Naive thymus-derived CD4-positive, alpha-beta T cell (primary cell): ENCODE measurements at regions not wholly inside any gene's neighbourhood (a gene's known extent, or its start where the extent isn't known, plus 50 kb on each side); places are given as distances from the start of the nearest gene placed in this dataset.
A peak's percentile ranks its signal among the peaks of the same experiment; 100 is the strongest.
"Not testable (repeated sequence)": the region's sequence is repeated elsewhere in the genome, so short reads cannot be mapped to it uniquely, and the experiment has no call there.

Experiments
- ATAC-seq: fragments of 150-1000 bp; cut with Tn5 transposase; 2 replicates; pipeline ENCODE4 v1.10.0; 2021; ENCODE audit warnings: mild to moderate bottlenecking, moderate library complexity
- CTCF ChIA-PET: fragments of 350-600 bp; sonication (Branson Sonifier 250); formaldehyde crosslinking; loops from one replicate; lab custom pipeline; 2021; ENCODE audit warnings: antibody characterized with exemption; lab: Charles Lee
- POLR2A ChIA-PET: fragments of 350-600 bp; sonication (Branson Sonifier 250); formaldehyde crosslinking; loops from one replicate; lab custom pipeline; 2021; ENCODE audit warnings: antibody characterized with exemption, inconsistent platforms; lab: Charles Lee
- DNase-seq, 9 donors: peaks; one replicate each; pipeline versions ENCODE4 v3.0.0 to v3.0.0-alpha.2; 2020 to 2022; ENCODE audit warnings: mixed read lengths in 1 of 9
- H3K27ac ChIP-seq: one replicate; pipeline ENCODE4 v1.7.0; 2013; ENCODE audit warnings: mild to moderate bottlenecking, low read depth, low read length, moderate library complexity
- H3K27me3 ChIP-seq, 2 donors: one replicate each; pipeline ENCODE4 v1.7.0; 2013; ENCODE audit warnings: low read length in 2 of 2, mild to moderate bottlenecking in 2 of 2, moderate library complexity in 2 of 2; ENCODE audit not compliant: control insufficient read depth in 2 of 2, insufficient read depth in 2 of 2
- H3K36me3 ChIP-seq, 3 experiments: 1 replicate in 2 of 3; 2 replicates in 1 of 3; pipeline ENCODE4 v1.7.0; 2013; ENCODE audit warnings: low read length in 3 of 3, mild to moderate bottlenecking in 3 of 3, moderate library complexity in 1 of 3; ENCODE audit not compliant: insufficient read depth in 3 of 3, control insufficient read depth in 2 of 3
- H3K4me1 ChIP-seq, 2 donors: one replicate each; pipeline ENCODE4 v1.7.0; 2013; ENCODE audit warnings: low read length in 2 of 2, mild to moderate bottlenecking in 2 of 2, moderate library complexity in 1 of 2; ENCODE audit not compliant: control insufficient read depth in 2 of 2, insufficient read depth in 2 of 2
- H3K4me3 ChIP-seq: 2 replicates; pipeline ENCODE4 v1.7.0; 2013; ENCODE audit warnings: mild to moderate bottlenecking, low read length
- H3K9me3 ChIP-seq, 3 experiments: 1 replicate in 2 of 3; 2 replicates in 1 of 3; pipeline ENCODE4 v1.7.0; 2013; ENCODE audit warnings: low read length in 3 of 3; ENCODE audit not compliant: control insufficient read depth in 2 of 3
- H3K27ac Mint-ChIP-seq, 9 donors: one replicate each; pipeline ENCODE4 v1.8.0; 2020 to 2022; ENCODE audit warnings: mixed read lengths in 9 of 9, mild to moderate bottlenecking in 8 of 9, moderate library complexity in 5 of 9, inconsistent platforms in 2 of 9
- H3K27me3 Mint-ChIP-seq, 5 donors: one replicate each; pipeline ENCODE4 v1.8.0; 2021 to 2022; ENCODE audit warnings: mixed read lengths in 5 of 5, mild to moderate bottlenecking in 1 of 5
- H3K36me3 Mint-ChIP-seq, 5 donors: one replicate each; pipeline ENCODE4 v1.8.0; 2020 to 2022; ENCODE audit warnings: mixed read lengths in 5 of 5, mild to moderate bottlenecking in 3 of 5, inconsistent platforms in 1 of 5
- H3K4me1 Mint-ChIP-seq, 7 donors: one replicate each; pipeline ENCODE4 v1.8.0; 2020 to 2022; ENCODE audit warnings: mixed read lengths in 7 of 7, mild to moderate bottlenecking in 3 of 7, inconsistent platforms in 1 of 7
- H3K4me3 Mint-ChIP-seq, 10 donors: one replicate each; pipeline ENCODE4 v1.8.0; 2020 to 2022; ENCODE audit warnings: mild to moderate bottlenecking in 10 of 10, mixed read lengths in 10 of 10, moderate library complexity in 6 of 10, inconsistent platforms in 2 of 10
- H3K9me3 Mint-ChIP-seq, 11 donors: one replicate each; pipeline ENCODE4 v1.8.0; 2020 to 2022; ENCODE audit warnings: mixed read lengths in 11 of 11, mild to moderate bottlenecking in 4 of 11, inconsistent platforms in 1 of 11, moderate library complexity in 1 of 11
- intact Hi-C, 2 donors: fragments of 100-400 bp; cut with micrococcal nuclease; formaldehyde crosslinking; loops; one replicate each; pipeline ENCODE4 v1.15.1; 2023

DNA sequence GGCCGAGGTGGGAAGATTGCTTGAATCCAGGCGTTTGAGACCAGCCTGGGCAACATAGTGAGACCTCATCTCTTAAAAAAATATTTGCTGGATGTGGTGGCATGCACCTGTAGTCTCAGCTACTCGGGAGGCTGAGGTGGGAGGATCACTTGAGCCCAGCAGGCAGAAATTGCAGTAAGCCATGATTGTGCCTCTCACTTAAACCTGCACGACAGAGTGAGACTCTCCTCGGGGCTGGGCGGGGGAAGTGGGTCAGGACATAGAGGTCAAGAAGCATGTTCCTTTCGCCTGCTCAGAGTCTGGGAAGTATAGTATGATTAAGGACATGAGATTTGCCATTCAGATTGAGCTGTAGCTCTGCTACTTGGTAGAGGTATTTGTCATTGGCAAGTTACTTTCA, 52.3 kb downstream of the SEPTIN7 start:
- Mint-ChIP-seq H3K36me3 (peaks cover 5 to 42% (median 38%) of the 10 kb centered on the region in 5 donors), H3K4me1 (peaks cover 27 to 92% (median 73%) of the 10 kb centered on the region in 7 donors), H3K27ac (peak overlapping the region in 3 of 9 donors; percentile 34 to 52 (median 48)), H3K4me3 (peak overlapping the region in 1 of 10 donors; percentile 27)
- H3K9me3 ChIP-seq, H3K27me3 Mint-ChIP-seq, H3K9me3 Mint-ChIP-seq, H3K27me3 ChIP-seq, H3K4me3 ChIP-seq, H3K36me3 ChIP-seq, ATAC-seq, H3K27ac ChIP-seq, CTCF ChIA-PET, POLR2A ChIA-PET, DNase-seq, H3K4me1 ChIP-seq: not testable (repeated sequence)
- intact Hi-C loops, result loop anchor here in 1 of 2 donors (10.0 kb wide), 1 partner anchor 48 kb away; the partner anchor contains the start of gene SEPTIN7

DNA sequence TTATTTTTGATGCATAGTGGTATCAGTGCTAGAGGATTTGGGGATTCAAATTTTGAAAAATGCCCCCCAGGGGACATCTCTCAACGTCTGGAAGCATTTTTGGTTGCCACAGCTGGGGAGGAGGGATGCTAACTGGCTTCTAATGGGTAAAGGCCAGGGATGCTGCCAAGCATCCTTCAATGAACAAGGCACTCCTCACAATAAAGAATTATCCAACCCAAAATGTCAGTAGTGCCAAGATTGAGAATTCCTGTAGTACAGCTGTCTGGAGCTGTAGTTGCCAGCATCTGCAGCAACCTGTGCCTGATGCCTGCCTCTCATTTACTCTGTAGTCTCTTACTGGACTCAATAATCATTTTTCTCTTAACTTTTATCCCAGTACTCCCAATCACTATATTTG, 53.5 kb downstream of the SEPTIN7 start:
- H3K27me3 ChIP-seq, result no peaks in the 10 kb centered on the region
- no peaks in the 10 kb centered on the region for H3K9me3 ChIP-seq
- Mint-ChIP-seq H3K36me3 (peaks cover 5 to 41% (median 34%) of the 10 kb centered on the region in 5 donors), H3K4me3 (peak overlapping the region in 2 of 10 donors; percentile 5 to 23), H3K27me3 (no peaks in the 10 kb centered on the region), H3K27ac (peak overlapping the region in 1 of 9 donors; percentile 22), H3K4me1 (peaks cover 28 to 89% (median 70%) of the 10 kb centered on the region in 7 donors), H3K9me3 (peaks cover 0 to 4% (median 0%) of the 10 kb centered on the region in 11 donors)
- no peak overlapping the region for H3K27ac ChIP-seq
- POLR2A ChIA-PET, result interaction anchor here (0.5 kb wide), 1 partner anchor 216 kb away, joined by 3 read pairs; no protein-coding TSS in a partner anchor
- no peak for ATAC-seq
- peaks cover 0 to 1% of the 10 kb centered on the region in 2 donors for H3K4me1 ChIP-seq
- peaks cover 0 to 3% (median 0%) of the 10 kb centered on the region in 3 experiments for H3K36me3 ChIP-seq
- DNase-seq, result no peak
- no peak overlapping the region for H3K4me3 ChIP-seq
- intact Hi-C loops, result loop anchor here (2.0 to 10.0 kb wide), 2 partner anchors 16 to 50 kb away; partner anchors contain the start of gene SEPTIN7 (in 1 of the 2)
- CTCF ChIA-PET, result no interaction called here

DNA sequence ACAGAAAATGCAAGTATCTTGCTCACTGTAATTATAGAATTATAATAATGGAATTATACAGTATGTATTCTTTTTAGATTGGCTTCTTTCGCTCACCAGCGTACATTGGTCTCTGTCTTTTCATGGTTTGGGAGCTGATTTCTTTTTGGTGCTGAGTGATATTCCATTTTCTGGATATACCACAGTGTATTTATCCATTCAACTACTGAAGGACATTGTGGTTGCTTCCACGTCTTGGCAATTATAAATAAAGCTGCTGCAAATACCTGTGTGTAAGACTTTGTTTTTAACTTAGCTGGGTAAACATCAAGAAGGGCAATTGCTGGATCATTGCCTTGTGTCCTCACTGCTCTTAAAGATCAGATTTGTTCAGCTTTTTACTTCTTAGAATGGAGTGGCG, 55.3 kb downstream of the SEPTIN7 start:
- Histone ChIP-seq H3K4me3 (no peak overlapping the region), H3K27me3 (no peaks in the 10 kb centered on the region), H3K27ac (no peak overlapping the region), H3K36me3 (peaks cover 0 to 3% (median 0%) of the 10 kb centered on the region in 3 experiments), H3K4me1 (peaks cover 0 to 6% of the 10 kb centered on the region in 2 donors), H3K9me3 (no peaks in the 10 kb centered on the region)
- no peak for ATAC-seq
- Mint-ChIP-seq H3K9me3 (peaks cover 0 to 4% (median 0%) of the 10 kb centered on the region in 11 donors), H3K27ac (peak overlapping the region in 1 of 9 donors; percentile 34), H3K4me1 (peaks cover 32 to 93% (median 74%) of the 10 kb centered on the region in 7 donors), H3K27me3 (no peaks in the 10 kb centered on the region), H3K4me3 (peak overlapping the region in 2 of 10 donors; percentile 0 to 34), H3K36me3 (peaks cover 5 to 43% (median 30%) of the 10 kb centered on the region in 5 donors)
- no peak for DNase-seq
- ChIA-PET POLR2A (no interaction called here), CTCF (no interaction called here)
- intact Hi-C loops, result loop anchor here in 1 of 2 donors (10.0 kb wide), 1 partner anchor 51 kb away; the partner anchor contains the start of gene SEPTIN7

DNA sequence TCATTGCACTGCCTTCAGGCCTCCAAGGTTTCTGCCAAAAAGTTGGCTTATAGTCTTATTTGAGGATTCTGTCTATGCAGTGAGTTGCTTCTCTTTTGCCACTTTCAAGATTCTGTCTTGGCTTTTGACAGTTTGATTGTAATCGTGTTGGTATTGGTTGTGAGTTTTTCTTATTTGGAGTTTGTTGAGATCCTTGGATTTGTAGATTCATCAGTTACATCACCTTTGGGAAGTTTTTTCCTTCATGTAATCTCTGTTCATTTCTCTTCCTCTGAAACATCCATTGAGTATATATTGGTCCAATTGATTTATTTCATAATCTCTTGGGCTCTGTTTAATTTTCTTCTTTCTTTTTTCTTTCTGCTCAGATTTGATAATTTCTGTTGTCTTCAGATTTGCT, 59.8 kb downstream of the SEPTIN7 start:
- Mint-ChIP-seq H3K9me3 (peaks cover 0 to 4% (median 0%) of the 10 kb centered on the region in 11 donors), H3K36me3 (peaks cover 5 to 39% (median 25%) of the 10 kb centered on the region in 5 donors), H3K4me3 (peak overlapping the region in 1 of 10 donors; percentile 22), H3K27me3 (no peaks in the 10 kb centered on the region), H3K27ac (peak overlapping the region in 7 of 9 donors; percentile 10 to 75 (median 42)), H3K4me1 (peaks cover 23 to 79% (median 63%) of the 10 kb centered on the region in 7 donors)
- H3K4me1 ChIP-seq, result peaks cover 0 to 6% of the 10 kb centered on the region in 2 donors
- no peak overlapping the region for H3K27ac ChIP-seq
- CTCF ChIA-PET, result no interaction called here
- H3K27me3 ChIP-seq, result no peaks in the 10 kb centered on the region
- H3K4me3 ChIP-seq, result no peak overlapping the region
- ATAC-seq (no peak), DNase-seq (no peak)
- POLR2A ChIA-PET, result no interaction called here
- H3K9me3 ChIP-seq, result no peaks in the 10 kb centered on the region
- peaks cover 0 to 14% (median under 1%) of the 10 kb centered on the region in 3 experiments for H3K36me3 ChIP-seq
- intact Hi-C loops, result no loop called here

DNA sequence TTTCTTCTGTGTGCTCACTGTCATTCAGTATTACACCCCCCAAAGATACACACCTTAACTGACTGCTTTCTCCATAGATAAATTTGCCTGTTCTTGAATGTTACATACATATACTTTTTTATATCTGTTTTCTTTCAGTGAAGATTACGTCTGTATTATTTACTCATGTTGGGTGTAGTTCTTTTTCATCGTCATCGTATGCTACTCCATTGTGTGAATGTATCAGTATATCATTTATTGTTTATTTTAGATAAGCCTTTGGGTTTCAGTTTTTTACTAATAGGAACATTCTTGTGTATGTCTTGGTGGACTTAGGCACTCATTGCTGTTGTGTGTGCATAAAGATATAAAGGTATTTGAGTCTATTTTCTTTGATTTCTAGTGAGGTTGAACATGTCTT, 64.4 kb downstream of the SEPTIN7 start:
- DNase-seq (no peak), ATAC-seq (no peak)
- Mint-ChIP-seq H3K27ac (peak overlapping the region in 2 of 9 donors; percentile 12 to 14), H3K4me3 (no peak overlapping the region), H3K4me1 (peaks cover 20 to 60% (median 45%) of the 10 kb centered on the region in 7 donors), H3K9me3 (no peaks in the 10 kb centered on the region), H3K27me3 (no peaks in the 10 kb centered on the region), H3K36me3 (peaks cover 11 to 46% (median 25%) of the 10 kb centered on the region in 5 donors)
- ChIA-PET CTCF (no interaction called here), POLR2A (no interaction called here)
- no peaks in the 10 kb centered on the region for H3K9me3 ChIP-seq
- no peaks in the 10 kb centered on the region for H3K27me3 ChIP-seq
- H3K4me1 ChIP-seq, result no peaks in the 10 kb centered on the region
- H3K27ac ChIP-seq, result no peak overlapping the region
- intact Hi-C loops, result no loop called here
- no peak overlapping the region for H3K4me3 ChIP-seq
- peaks cover 0 to 27% (median 8%) of the 10 kb centered on the region in 3 experiments for H3K36me3 ChIP-seq

DNA sequence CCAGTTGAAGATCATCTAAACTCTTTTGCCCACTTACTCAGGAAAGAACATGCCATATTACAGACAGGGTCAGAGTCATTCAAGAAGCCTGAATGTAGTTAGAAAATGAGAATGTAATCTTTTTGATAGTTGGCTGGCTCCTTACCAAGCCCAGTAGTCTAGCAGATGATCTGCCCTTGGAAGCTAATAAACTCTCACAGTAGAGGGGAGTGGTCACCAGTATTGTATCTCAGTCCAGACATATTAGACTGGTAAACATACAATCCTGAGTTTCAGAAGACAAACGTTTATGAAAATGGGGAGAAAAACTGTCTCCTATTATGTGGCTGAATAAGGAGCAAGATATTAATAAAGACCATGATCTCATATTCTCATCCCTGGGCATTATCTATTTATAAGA, 65.3 kb downstream of the SEPTIN7 start:
- H3K27ac Mint-ChIP-seq, result peak overlapping the region in 2 of 9 donors; percentile 14 to 16
- no peak overlapping the region for H3K4me3 Mint-ChIP-seq

More for the DNA sequence above, 65.3 kb downstream of the SEPTIN7 start:
- Histone ChIP-seq H3K4me1 (no peaks in the 10 kb centered on the region), H3K27ac (no peak overlapping the region), H3K4me3 (no peak overlapping the region), H3K27me3 (no peaks in the 10 kb centered on the region), H3K9me3 (no peaks in the 10 kb centered on the region), H3K36me3 (peaks cover 0 to 27% (median 8%) of the 10 kb centered on the region in 3 experiments)
- H3K4me1 Mint-ChIP-seq, result peaks cover 16 to 58% (median 41%) of the 10 kb centered on the region in 7 donors
- intact Hi-C loops, result no loop called here
- no peaks in the 10 kb centered on the region for H3K27me3 Mint-ChIP-seq
- DNase-seq (no peak), ATAC-seq (no peak)
- no peaks in the 10 kb centered on the region for H3K9me3 Mint-ChIP-seq
- CTCF ChIA-PET, result interaction anchor here (1.0 kb wide), 1 partner anchor 41 kb away, joined by 4 read pairs; no protein-coding TSS in a partner anchor
- peaks cover 11 to 48% (median 29%) of the 10 kb centered on the region in 5 donors for H3K36me3 Mint-ChIP-seq
- POLR2A ChIA-PET, result no interaction called here
